Mucosa of descending colon (tissue), 3 donors: ENCODE measurements at regions not wholly inside any gene's neighbourhood (a gene's known extent, or its start where the extent isn't known, plus 50 kb on each side); places are given as distances from the start of the nearest gene placed in this dataset.
"Not testable (repeated sequence)": the region's sequence is repeated elsewhere in the genome, so short reads cannot be mapped to it uniquely, and the experiment has no call there.

Experiments used
- ATAC-seq: fragments of 200-7000 bp; cut with Tn5 transposase; one replicate; pipeline ENCODE4 v1.9.1; 2020; ENCODE audit warnings: mild to moderate bottlenecking, moderate library complexity
- DNase-seq, 3 donors: peaks; one replicate each; pipeline ENCODE4 v3.0.0-alpha.2; 2020
- H3K36me3 ChIP-seq: fragments of 200-600 bp; one replicate; pipeline ENCODE4 v1.8.0; 2021; ENCODE audit warnings: low read depth, mild to moderate bottlenecking
- H3K4me1 ChIP-seq: fragments of 200-600 bp; one replicate; pipeline ENCODE4 v1.8.0; 2021; ENCODE audit warnings: low read depth, mild to moderate bottlenecking
- H3K4me3 ChIP-seq: fragments of 200-600 bp; one replicate; pipeline ENCODE4 v1.8.0; 2021; ENCODE audit warnings: mild to moderate bottlenecking
- H3K9me3 ChIP-seq: fragments of 200-600 bp; one replicate; pipeline ENCODE4 v1.8.0; 2021; ENCODE audit warnings: mild to moderate bottlenecking
- intact Hi-C, 2 donors: fragments of 100-400 bp; cut with DNase I in 1 of 2; cut with micrococcal nuclease in 1 of 2; formaldehyde crosslinking; loops; one replicate each; pipeline versions ENCODE4 v1.11.0 to v1.11.1; 2022; cut with DNase I, micrococcal nuclease
- TF ChIP-seq, protein P1 (sequence below): fragments of 200-600 bp; IDR thresholded peaks from one replicate; pipeline ENCODE4 v1.8.0; 2022; ENCODE audit warnings: antibody characterized with exemption, mild to moderate bottlenecking
- donor health status: DM: no; HTN: no; CAD: no; lungs with moderate emphysema.
- donor health status: DM: no; HTN: no; CAD: no.
- donor health status: DM: no; HTN: yes; CAD: no.

DNA sequence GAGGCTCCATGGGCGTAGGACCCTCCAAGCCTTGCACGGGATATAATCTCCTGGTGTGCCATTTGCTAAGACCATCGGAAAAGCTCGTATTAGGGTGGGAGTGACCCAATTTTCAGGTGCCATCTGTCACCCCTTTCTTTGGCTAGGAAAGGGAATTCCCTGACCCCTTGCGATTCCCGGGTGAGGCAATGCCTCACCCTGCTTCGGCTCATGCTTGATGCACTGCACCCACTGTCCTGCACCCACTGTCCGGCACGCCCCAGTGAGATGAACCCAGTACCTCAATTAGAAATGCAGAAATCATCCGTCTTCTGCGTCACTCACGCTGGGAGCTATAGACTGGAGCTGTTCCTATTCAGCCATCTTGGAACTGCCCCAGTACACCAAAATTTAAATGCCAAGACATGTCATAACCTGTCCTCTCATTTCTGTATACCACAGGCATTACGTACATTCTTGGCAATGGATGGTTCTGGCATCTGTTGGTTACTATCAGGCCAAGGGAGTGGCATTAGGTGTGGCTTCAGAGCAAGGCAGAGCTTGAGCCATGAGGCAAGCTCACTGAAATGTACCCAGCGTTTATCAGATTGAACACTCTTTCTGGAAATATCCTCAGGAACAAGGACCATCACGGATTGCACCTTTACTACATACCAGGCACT is 95.4 kb upstream of the GALNT18 start:
- intact Hi-C loops = no loop called here
- Histone ChIP-seq H3K4me3 (no peak overlapping the region), H3K9me3 (peaks cover 14% of the 10 kb centered on the region), H3K36me3 (no peaks in the 10 kb centered on the region), H3K4me1 (no peaks in the 10 kb centered on the region)
- DNase-seq (no peak), ATAC-seq (no peak)
- TF ChIP-seq, protein P1, sequence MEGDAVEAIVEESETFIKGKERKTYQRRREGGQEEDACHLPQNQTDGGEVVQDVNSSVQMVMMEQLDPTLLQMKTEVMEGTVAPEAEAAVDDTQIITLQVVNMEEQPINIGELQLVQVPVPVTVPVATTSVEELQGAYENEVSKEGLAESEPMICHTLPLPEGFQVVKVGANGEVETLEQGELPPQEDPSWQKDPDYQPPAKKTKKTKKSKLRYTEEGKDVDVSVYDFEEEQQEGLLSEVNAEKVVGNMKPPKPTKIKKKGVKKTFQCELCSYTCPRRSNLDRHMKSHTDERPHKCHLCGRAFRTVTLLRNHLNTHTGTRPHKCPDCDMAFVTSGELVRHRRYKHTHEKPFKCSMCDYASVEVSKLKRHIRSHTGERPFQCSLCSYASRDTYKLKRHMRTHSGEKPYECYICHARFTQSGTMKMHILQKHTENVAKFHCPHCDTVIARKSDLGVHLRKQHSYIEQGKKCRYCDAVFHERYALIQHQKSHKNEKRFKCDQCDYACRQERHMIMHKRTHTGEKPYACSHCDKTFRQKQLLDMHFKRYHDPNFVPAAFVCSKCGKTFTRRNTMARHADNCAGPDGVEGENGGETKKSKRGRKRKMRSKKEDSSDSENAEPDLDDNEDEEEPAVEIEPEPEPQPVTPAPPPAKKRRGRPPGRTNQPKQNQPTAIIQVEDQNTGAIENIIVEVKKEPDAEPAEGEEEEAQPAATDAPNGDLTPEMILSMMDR = no peak

DNA sequence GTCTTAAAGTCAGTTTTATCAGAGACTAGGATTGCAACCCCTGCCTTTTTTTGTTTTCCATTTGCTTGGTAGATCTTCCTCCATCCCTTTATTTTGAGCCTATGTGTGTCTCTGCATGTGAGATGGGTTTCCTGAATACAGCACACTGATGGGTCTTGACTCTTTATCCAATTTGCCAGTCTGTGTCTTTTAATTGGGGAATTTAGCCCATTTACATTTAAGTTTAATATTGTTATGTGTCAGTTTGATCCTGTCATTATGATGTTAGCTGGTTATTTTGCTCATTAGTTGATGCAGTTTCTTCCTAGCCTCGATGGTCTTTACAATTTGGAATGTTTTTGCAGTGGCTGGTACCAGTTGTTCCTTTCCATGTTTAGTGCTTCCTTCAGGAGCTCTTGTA is 93.3 kb upstream of the GALNT18 start:
- H3K4me1 ChIP-seq, H3K4me3 ChIP-seq, H3K36me3 ChIP-seq, DNase-seq, intact Hi-C loops, ATAC-seq: not testable (repeated sequence)
- H3K9me3 ChIP-seq = peaks cover 14% of the 10 kb centered on the region

- TF ChIP-seq, protein P1 = no peak
- H3K36me3 ChIP-seq = no peaks in the 10 kb centered on the region
- H3K9me3 ChIP-seq = peaks cover 4% of the 10 kb centered on the region
- no peak for DNase-seq
- peaks cover 3% of the 10 kb centered on the region for H3K4me1 ChIP-seq
- no peak for ATAC-seq
- H3K4me3 ChIP-seq = no peak overlapping the region
- intact Hi-C loops = no loop called here
Observed at GRCh38 chr11:11710556-11710955, 88.8 kb upstream of the GALNT18 start.

DNA sequence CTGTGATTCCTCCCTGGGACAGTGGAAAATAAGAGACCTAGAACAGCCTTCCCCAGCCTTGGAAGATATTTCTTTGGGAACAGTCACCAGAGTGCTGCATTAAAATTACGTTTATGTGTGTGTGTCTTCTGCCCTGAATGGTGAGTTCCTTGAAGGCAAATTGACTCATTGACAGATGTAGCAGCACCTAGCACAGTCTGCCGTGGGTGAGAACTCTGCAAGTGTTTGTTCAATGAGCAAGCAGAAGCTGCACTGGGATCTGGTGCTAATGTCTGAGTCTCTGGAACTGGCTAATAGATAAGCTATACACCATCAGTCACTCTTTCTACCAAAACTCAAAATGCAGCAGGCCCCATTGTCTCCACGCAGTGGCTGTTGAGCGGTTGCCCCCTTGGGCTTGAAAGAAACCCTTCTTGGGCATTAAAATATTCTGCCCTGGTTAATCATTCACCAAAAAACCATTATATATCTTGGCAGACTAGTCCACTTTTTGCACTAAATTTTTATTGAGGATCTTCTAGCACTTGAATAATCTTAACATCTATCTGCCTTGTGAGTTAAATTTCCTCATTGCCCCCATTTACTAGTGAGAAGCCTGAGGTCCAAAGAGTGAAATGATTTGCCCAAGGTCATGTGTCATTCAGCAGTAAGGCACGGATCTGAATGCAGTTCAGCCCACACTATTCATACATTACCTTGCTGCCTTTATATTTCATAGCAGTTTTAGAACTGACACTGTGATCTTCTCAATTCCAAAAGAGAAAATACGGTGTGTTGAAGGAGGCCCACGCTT is 87.8 kb upstream of the GALNT18 start:
- TF ChIP-seq, protein P1 = no peak
- DNase-seq = no peak
- H3K4me3 ChIP-seq = no peak overlapping the region
- peak; percentile 76 for ATAC-seq
- peaks cover 3% of the 10 kb centered on the region for H3K4me1 ChIP-seq
- H3K9me3 ChIP-seq = no peaks in the 10 kb centered on the region
- intact Hi-C loops = no loop called here
- no peaks in the 10 kb centered on the region for H3K36me3 ChIP-seq

DNA sequence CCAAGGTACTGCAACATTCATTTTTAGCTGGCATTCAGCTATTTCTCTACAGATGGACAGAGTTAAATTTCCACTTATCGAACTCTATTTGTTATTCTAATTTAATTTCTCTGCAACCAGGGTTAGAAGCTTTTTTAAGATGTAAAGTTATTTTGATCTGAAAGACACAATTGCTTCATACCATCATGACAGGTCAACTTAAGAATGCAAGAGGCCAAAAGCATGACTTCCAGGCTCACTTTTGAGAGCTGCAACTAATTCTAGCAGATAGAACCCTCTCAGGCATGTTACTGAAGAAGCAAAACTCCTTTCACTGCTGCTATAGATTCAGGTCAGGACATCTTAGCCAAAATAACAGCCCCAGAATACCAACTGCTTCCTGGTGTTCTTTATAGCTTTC is 86.5 kb upstream of the GALNT18 start:
- no peaks in the 10 kb centered on the region for H3K36me3 ChIP-seq
- TF ChIP-seq, protein P1 = no peak
- H3K4me3 ChIP-seq = no peak overlapping the region
- no peaks in the 10 kb centered on the region for H3K9me3 ChIP-seq
- DNase-seq (no peak), ATAC-seq (no peak)
- peaks cover 3% of the 10 kb centered on the region for H3K4me1 ChIP-seq
- intact Hi-C loops = no loop called here

GRCh38 chr11:11706028-11706427 is 84.2 kb upstream of the GALNT18 start:
- Histone ChIP-seq H3K4me1 (peaks cover 3% of the 10 kb centered on the region), H3K4me3 (no peak overlapping the region), H3K9me3 (no peaks in the 10 kb centered on the region), H3K36me3 (no peaks in the 10 kb centered on the region)
- intact Hi-C loops = no loop called here
- TF ChIP-seq, protein P1 = no peak
- DNase-seq (no peak), ATAC-seq (no peak)
